ENCODE measurements at regions not wholly inside any gene's neighbourhood (a gene's known extent, or its start where the extent isn't known, plus 50 kb on each side); places are given as distances from the start of the nearest gene placed in this dataset.

DNA sequence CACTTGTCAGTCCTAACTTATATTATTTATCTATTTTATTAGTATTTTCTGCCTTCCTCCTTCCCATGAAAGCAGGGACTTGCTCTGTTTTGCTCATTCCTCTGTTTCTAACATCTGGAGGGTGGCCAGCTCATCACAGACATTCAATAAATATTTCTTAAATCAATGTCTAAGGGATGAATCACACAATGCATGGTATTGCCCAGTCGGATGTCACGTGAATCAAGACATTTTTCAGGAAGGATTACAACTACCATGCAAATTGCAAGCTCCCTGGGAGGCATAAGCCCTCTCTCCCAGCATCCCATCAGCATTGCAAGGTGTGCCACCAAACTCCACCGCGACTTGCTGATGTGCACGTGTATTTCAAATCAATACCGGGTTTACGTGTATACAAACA, 146.6 kb upstream of the RNF32 start:
- H3K4me1 ChIP-seq = no peaks in the 10 kb centered on the region
- H3K27me3 ChIP-seq = no peaks in the 10 kb centered on the region
- no peaks in the 10 kb centered on the region for H3K36me3 ChIP-seq
- WGBS, 2 donors = 65 to 90% methylated on average over 7 of the region's 7 CpGs
- H3K4me3 ChIP-seq = no peak overlapping the region
- ATAC-seq (ENCODE audit: low FRiP score in 2 of 2) (no peak), DNase-seq (no peak)
- TF ChIP-seq EP300 (IDR thresholded peaks at IDR 0.05) (no peak), POLR2AphosphoS5 (IDR thresholded peaks at IDR 0.05) (no peak), CTCF (IDR thresholded peaks at IDR 0.05) (no peak), POLR2A (IDR thresholded peaks at IDR 0.05) (no peak)
- H3K9me3 ChIP-seq = no peaks in the 10 kb centered on the region
- no peak overlapping the region for H3K27ac ChIP-seq

- no peaks in the 10 kb centered on the region for H3K9me3 ChIP-seq
- no peak overlapping the region for H3K27ac ChIP-seq
- 90 to 96% methylated on average over 3 to 9 of the region's 9 CpGs for WGBS, 2 donors
- no peaks in the 10 kb centered on the region for H3K4me1 ChIP-seq
- no peaks in the 10 kb centered on the region for H3K36me3 ChIP-seq
- no peak overlapping the region for H3K4me3 ChIP-seq
- no peaks in the 10 kb centered on the region for H3K27me3 ChIP-seq
- DNase-seq (peak in 1 of 2 donors; percentile 54), ATAC-seq (ENCODE audit: low FRiP score in 2 of 2) (peak in 1 of 2 donors; percentile 19)
- TF ChIP-seq CTCF (IDR thresholded peaks at IDR 0.05) (no peak), POLR2AphosphoS5 (IDR thresholded peaks at IDR 0.05) (no peak), EP300 (IDR thresholded peaks at IDR 0.05) (no peak), POLR2A (IDR thresholded peaks at IDR 0.05) (no peak)
Observed at GRCh38 chr7:156492170-156492569, 148.4 kb upstream of the RNF32 start.

- Histone ChIP-seq H3K36me3 (no peaks in the 10 kb centered on the region), H3K27ac (no peak overlapping the region), H3K27me3 (no peaks in the 10 kb centered on the region), H3K4me1 (no peaks in the 10 kb centered on the region), H3K4me3 (no peak overlapping the region), H3K9me3 (no peaks in the 10 kb centered on the region)
- no peak for ATAC-seq (ENCODE audit: low FRiP score in 2 of 2)
- no peak for TF ChIP-seq POLR2A (IDR thresholded peaks at IDR 0.05)
- TF ChIP-seq POLR2AphosphoS5 (IDR thresholded peaks at IDR 0.05) = no peak
- no peak for TF ChIP-seq CTCF (IDR thresholded peaks at IDR 0.05)
- no peak for TF ChIP-seq EP300 (IDR thresholded peaks at IDR 0.05)
- no peak for DNase-seq
- 51 to 66% methylated on average over 5 of the region's 5 CpGs for WGBS, 2 donors
Observed at GRCh38 chr7:156491435-156491834, 149.1 kb upstream of the RNF32 start.

- WGBS, 2 donors = 80 to 84% methylated on average over 8 of the region's 8 CpGs
- H3K27me3 ChIP-seq = no peaks in the 10 kb centered on the region
- no peak overlapping the region for H3K27ac ChIP-seq
- no peaks in the 10 kb centered on the region for H3K9me3 ChIP-seq
- TF ChIP-seq CTCF (IDR thresholded peaks at IDR 0.05) (no peak), POLR2AphosphoS5 (IDR thresholded peaks at IDR 0.05) (no peak), POLR2A (IDR thresholded peaks at IDR 0.05) (no peak), EP300 (IDR thresholded peaks at IDR 0.05) (no peak)
- no peak overlapping the region for H3K4me3 ChIP-seq
- DNase-seq = no peak
- ATAC-seq (ENCODE audit: low FRiP score in 2 of 2) = no peak
- no peaks in the 10 kb centered on the region for H3K36me3 ChIP-seq
- no peaks in the 10 kb centered on the region for H3K4me1 ChIP-seq
Observed at GRCh38 chr7:156490021-156490800, 150.4 kb upstream of the RNF32 start.

Data from upper lobe of left lung (tissue), 6 donors.